Choroid plexus epithelial cell (primary cell): ENCODE measurements at regions not wholly inside any gene's neighbourhood (a gene's known extent, or its start where the extent isn't known, plus 50 kb on each side); places are given as distances from the start of the nearest gene placed in this dataset.

ENCODE experiments used
- DNase-seq: peaks from one replicate; pipeline ENCODE4 v3.0.0-alpha.2; 2010; ENCODE audit warnings: low read depth
- H3K4me3 ChIP-seq: 2 replicates; pipeline ENCODE4 v1.5.1; 2011; ENCODE audit warnings: low read depth, mild to moderate bottlenecking, control low read depth, low read length, moderate library complexity
- CTCF ChIP-seq: conservative IDR thresholded peaks from 2 replicates; pipeline ENCODE4 v1.5.1; 2011; ENCODE audit warnings: low read depth, mild to moderate bottlenecking, control low read depth, inconsistent platforms, low read length, moderate library complexity

GRCh38 chr17:72502371-72503341 lies 381.8 kb downstream of the SOX9 start:
- no peak overlapping the region for H3K4me3 ChIP-seq

GRCh38 chr17:72503556-72503955 lies 382.7 kb downstream of the SOX9 start:
- TF ChIP-seq CTCF = no peak
- H3K4me3 ChIP-seq = no peak overlapping the region
- DNase-seq = no peak

More at GRCh38 chr17:72502371-72503341, 381.8 kb downstream of the SOX9 start:
- no peak for TF ChIP-seq CTCF
- DNase-seq = peak; percentile 64

DNA sequence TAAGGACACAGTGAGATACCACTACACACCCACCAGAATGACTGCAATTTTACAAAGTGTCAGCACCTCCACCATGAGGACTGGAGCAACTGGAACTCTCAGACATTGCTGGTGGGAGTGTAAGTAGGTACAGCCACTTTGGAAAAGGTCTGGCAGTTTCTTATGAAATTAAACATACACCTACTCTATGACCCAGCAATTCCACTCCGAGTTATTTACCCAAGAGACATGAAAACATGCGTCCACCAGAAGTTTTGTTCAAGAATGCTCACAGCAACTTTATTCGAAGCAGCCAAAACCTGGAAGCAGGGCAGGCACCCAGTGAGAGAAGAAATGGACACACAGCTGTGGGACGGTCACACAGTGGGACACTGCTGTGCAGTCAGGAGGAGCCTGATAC lies 384.0 kb downstream of the SOX9 start:
- DNase-seq = no peak
- no peak for TF ChIP-seq CTCF
- no peak overlapping the region for H3K4me3 ChIP-seq

DNA sequence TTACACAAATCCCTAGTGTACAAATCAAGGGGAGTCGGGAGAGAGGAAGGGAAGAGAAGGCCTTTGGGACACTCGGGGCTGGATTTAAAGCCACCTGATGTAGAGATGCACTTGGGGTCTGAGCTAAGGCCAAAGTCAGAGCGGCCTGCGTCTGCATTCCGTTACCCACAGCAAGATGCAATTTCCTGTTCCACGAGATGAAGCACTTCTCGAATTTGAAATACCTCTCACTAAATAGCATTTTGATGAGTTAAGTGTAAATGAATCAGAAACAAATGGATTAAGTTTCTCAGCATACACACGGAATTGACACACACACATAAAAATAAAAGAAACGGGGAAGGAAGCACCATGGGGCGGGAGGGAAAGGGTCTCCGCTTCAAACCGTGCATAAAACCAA lies 386.0 kb downstream of the SOX9 start:
- TF ChIP-seq CTCF = no peak
- H3K4me3 ChIP-seq = no peak overlapping the region
- DNase-seq = peak; percentile 59

DNA sequence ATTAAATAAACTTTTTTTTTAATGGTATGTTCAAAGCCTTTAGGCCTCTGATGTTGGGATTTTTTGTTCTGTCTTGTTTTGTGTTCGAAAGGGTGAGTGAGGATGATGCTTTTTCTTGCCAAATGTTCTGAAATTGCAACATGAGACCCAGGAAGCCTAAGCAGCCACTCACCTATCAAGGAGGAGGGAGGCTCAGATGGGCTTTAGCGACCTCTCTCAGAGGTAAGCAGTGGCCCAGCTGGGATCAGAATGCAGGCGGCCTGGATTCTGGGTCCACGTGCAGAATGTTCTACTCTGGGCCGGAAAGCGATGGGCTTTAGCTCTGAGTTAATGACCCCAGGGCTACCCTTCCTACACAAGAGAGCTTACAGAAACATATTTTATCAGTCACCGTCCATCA lies 386.6 kb downstream of the SOX9 start:
- H3K4me3 ChIP-seq = no peak overlapping the region
- TF ChIP-seq CTCF = no peak
- DNase-seq = no peak

- H3K4me3 ChIP-seq = no peak overlapping the region
- DNase-seq = peak; percentile 73
- no peak for TF ChIP-seq CTCF
These were observed 389.7 kb downstream of the SOX9 start for GRCh38 chr17:72510351-72511016.
